Endothelial cell of hepatic sinusoid (primary cell): ENCODE measurements at regions not wholly inside any gene's neighbourhood (a gene's known extent, or its start where the extent isn't known, plus 50 kb on each side); places are given as distances from the start of the nearest gene placed in this dataset.
"Not testable (repeated sequence)": the region's sequence is repeated elsewhere in the genome, so short reads cannot be mapped to it uniquely, and the experiment has no call there.

Source experiments
- in situ Hi-C: cut with HindIII; loops from 2 replicates; pipeline ENCODE4 v1.10.0; 2017; ENCODE audit warnings: low sequenced_read_pairs

DNA sequence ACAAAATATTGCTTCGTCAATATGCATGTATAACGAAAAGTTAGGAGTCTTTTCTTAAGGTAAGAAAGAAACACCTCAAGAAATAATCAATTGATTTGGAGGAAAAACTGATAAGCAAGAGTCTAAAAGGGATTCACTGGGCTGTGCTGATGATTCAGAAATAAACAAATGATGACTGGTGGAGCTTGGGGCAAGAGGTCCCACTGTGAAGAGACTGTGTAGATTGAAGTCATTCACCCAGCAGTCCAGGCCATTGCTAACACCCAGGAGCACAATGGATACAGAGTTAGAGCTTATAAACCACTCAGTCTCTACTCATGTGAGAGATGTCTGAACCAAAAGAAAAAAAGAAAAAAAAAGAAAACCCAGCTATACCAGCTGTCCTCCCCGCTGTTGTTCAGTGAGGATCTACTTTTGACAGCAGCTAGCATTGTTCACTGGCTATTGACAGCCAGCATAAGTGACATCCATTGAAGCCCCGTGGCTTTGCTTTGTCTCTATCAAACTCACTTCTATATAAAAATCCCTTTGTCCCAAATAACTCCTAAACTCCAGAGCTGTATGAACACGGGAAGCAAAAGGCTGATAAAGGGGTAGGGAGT is 255.5 kb downstream of the KCTD12 start:
- in situ Hi-C loops = no loop called here

DNA sequence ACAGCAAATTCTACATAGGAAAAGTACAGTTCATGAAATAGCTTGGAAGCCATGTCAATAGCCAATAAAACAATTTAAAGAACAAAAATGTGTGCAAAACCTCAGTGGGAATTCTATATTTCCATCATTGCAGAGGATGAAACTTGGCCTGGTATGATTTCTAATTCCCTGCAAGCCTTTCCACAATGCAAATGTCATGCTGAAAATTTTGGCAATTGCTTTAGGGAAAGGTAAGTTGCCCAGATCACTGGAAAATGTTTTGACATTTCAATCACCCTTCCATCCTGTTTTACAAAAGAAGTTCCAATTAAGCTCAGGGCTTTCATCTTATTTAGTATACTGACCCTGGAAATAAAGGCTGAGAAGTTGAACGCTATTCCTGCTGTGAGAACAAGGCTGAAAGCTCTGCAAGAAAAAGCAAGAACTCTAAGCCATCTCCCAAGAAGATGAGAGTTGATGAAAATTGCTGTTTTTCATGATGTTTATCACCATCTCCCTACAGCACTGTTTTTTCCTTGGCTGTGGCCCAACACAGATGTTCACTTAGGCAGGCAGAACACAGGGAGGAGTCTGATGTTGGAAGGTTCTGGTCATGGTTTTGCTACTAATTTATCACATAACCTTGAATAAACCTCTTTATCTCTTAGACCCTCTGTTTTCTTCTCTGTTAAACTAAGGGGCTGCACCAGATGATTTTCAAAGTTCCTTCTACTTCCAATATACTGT is 263.7 kb downstream of the KCTD12 start:
- in situ Hi-C loops = no loop called here

DNA sequence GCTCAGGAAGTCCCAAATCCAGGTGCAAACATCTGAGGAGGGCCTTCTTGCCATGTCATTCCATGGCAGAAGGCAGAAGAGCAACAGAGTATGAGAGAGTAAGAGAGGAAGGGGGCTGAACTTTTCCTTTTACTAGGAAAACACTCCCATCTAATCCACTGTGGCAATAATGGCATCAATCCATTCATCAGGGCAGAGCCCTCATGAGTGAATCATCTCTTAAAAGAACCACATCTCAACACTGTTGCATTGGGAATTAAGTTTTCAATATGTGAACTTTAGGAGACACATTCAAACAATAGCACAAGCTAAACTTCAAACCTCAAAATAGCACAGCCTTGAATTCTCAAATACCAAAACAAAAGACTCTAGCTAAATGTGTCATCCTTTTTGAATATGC is 264.5 kb downstream of the KCTD12 start:
- in situ Hi-C loops = no loop called here

DNA sequence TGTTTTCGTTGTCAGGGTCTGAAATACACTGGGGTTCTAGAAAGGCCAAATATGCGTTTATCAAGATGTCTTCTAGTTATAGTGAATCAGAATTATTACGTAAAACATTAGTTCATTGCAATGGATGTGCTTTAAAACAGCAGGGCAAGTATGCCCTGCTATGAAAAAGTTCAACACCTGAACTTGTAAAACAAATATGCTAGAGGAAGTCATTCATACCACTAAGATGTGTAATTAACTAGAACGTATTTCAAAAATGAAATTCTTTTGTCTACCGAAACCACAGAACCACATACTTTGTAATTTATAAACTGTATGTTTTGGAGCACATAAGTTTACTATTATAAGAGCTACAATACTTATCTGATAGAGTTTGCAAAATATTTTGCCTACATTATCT is 266.2 kb downstream of the KCTD12 start:
- in situ Hi-C loops = no loop called here

DNA sequence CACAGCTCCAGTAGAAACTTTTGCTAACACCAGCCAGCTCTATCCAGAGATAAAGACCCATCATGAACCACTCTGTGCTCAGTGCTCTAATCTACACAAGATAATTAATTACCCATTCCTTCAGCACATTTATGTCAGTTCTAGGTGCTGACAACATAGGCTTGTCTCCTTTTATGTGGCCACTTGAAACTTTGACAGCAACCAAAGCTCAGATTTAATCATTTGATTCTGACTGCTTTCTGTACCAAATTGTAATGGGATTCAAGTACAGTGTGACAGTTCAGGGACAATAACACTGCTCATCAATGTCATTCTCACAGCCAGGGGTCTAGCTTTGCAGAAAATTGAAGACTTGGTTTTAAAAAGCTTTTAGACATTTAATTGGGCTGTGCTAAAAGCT is 266.6 kb downstream of the KCTD12 start:
- in situ Hi-C loops = no loop called here

DNA sequence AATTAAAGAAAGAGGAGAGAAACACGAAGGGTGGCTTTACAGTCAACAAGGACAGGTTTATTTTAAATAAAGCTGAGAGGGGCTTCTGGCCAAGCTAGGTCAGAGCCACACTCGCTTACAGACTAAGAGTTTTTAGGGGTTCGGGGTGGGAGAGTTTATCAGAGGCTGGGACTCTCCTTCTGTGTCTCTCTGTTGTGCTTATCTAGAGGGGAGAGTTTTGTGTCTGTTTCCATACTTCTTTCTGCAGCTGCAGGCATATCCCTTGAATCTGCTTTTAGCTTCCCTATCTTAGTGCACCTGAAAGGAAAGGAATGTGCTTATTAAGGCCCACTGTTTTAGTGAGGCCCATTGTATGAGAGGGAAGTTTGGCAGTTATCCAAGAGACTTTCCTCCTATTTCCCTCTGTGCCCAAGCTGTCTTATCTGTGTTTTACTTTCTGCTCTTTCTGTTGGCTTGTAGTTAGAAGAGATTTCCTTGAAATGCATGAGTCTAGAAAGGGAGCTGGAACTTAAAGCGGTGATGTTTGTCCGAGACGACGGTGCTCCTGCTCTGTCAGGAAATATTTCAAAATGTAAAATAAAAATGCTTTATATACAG is 275.3 kb downstream of the KCTD12 start:
- in situ Hi-C loops = no loop called here

DNA sequence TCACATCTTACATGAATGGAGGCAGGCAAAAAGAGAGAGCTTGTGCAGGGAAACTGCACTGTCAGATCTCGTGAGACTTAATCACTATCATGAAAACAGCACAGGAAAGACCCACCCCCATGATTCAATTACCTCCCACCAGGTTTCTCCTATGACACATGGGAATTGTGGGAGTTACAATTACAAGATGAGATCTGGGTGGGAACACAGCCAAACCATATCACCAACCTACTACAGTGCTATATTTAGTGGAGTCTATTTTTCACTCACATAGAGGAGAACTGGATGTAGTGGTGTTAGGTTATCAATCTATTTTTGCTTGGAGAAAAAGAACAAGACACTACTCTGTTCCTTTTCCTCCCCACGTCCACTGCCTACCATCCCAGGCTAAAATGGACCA is 276.6 kb downstream of the KCTD12 start:
- in situ Hi-C loops = no loop called here

DNA sequence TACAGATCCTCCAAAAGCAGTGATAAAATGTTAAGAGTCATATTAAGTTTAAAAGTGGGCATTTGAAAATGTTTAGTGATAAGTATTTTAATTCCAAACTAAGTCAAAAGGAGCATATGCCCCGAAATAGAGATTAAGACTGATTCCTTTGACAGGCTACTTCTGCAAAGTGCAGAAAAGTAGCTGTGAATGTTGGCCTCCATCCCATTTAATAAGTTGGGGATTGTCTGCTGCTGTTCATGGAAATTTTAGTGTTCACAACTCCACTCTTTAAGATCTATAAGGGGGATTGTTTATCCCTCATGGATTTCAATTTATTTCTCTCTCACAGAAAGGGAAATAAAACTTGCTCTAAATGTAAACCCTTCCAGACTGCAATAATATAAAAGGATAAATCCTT is 278.3 kb downstream of the KCTD12 start:
- in situ Hi-C loops = no loop called here

DNA sequence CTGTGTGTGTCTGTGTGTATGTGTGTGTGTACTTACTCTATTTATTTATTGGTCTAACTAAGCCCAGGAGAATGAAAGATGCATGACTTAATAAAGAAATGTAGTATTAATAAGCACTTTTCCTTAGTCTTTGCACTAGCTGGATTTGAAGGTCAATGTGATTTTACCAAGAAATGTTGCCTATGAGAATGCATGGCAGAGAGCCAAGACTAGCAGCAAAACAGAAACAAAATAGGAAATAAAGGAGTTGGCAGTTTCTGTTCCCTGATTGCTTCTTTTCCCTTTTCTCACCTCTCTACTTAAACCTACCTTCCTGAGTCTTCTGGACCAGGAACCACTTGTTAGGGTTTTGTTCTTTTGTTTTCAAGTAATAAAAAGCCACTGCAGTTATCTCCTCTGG is 286.1 kb downstream of the KCTD12 start:
- in situ Hi-C loops = no loop called here

DNA sequence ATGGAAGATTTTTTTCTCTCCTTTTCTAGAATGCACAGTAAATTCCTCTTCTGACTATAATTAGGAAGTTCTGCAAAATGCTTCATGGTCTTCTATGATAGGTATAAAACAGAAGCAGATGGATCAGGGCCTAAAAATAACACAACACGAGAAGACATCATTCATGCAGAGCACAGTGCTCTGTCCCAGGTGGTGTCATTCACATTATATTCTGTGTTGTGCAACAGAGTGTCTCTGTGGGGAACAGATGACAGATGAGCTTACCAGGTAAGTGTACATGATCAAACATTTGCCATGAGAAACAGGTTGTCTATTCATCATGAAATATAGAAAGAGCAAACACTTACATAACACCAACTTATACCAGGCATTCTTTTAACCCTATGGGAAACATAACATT is 288.3 kb downstream of the KCTD12 start:
- in situ Hi-C loops = no loop called here

DNA sequence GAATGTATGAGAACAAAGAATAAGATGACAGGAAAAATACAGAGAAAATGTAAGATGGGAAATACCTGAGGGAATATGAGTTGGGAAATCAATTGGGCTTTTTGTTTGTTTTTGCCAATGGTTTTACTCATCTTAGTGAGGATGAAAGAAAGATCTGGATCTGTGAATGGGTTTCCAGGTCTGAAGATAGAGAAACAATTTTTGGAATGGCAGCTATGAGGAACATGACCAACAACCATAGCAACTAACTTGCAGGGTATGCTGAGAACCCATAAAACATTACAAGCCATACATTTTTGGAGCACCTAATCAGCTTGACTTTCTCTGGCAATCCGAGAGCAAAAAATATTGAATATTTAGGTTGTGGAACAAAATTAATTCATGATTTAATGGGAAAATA is 290.0 kb downstream of the KCTD12 start:
- in situ Hi-C loops = no loop called here

DNA sequence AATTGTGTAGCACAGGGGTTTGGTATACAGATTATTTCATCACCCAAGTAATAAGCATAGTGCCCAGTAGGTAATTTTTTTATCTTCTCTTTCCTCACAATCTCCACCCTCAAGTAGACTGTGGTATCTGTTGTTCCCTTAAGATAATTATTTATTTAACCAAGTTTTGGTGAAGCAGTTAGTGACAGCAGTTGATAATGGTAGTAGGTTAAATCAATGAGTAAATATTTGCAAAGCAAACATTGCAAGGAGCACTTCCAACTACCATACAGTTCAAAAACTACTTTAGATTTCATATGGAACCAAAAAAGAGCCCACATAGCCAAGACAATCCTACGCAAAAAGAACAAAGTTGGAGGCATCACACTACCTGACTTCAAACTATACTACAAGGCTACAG is 291.8 kb downstream of the KCTD12 start:
- in situ Hi-C loops = no loop called here

DNA sequence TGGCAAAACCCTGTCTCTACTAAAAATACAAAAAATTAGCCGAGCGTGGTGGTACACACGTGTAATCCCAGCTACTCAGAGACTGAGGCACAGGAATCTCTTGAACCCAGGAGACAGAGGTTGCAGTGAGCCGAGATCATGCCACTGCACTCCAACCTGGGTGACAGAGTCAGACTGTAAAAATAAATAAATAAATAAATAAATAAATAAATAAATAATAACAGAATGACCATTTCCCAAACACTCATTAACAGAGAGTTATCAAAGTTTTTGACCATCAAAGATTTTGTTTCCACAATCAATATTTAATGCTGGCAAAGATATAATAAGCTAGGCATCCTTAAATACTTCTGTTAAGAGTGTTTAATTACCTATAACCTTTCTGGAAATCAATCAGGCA is 299.4 kb downstream of the KCTD12 start:
- in situ Hi-C loops = no loop called here

DNA sequence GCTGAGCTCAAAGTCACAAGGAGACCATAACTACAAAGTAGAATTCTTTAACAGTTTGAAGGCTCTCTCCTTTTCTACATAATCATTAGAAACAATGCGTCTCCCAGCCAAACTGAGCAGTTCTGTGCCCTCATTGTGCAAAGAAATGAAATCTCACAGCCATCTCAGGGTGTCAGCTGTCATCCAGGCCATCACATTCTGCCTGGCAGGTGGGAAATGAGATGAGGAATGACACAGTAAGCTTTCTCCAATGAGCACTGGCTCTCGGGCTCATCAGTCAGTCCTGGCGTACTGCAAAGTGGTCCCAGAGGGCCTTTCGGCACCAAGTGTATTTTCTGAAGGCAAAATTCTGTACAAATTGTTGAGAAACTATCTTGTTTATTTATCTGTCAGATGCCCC is 306.5 kb downstream of the KCTD12 start:
- in situ Hi-C loops = no loop called here

DNA sequence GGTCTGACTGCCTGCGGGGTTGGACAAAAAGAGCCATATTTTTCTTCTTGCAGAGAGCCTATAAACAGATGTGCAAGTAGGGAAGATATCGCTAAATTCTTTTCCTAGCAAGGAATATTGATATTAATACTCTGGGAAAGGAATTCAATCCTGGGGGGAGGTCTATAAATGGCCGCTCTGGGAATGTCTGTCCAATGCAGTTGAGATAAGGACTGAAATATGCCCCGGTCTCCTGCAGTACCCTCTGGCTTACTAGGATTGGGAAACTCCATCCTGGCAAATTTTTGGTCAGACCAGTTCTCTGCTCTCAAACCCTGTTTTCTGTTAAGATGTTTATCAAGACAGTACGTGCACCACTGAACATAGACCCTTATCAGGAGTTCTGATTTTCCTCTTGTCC is 310.6 kb downstream of the KCTD12 start:
- in situ Hi-C loops = not testable (repeated sequence)

DNA sequence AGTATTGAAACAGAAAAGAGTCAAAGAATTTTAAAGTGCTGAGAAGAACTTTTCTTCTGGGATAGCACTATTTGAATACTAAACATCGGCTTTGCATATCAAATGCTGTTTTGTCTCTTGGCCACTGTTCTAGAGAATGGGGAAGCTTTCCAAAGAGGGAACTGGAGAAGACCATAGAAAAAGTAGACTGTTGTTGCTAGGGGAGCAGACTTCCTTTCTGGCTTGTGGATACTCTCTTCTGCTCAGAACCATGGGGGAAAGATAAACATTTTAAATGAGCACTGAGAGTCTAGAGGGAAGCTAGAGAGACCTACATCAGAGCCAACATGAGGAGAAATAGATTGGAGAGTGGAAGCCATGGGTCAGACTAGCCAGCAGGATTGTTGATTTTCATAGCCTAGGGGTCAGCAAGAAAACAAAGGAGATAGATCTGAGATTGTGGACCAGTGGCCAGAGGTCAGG is 315.7 kb downstream of the KCTD12 start:
- in situ Hi-C loops = no loop called here

DNA sequence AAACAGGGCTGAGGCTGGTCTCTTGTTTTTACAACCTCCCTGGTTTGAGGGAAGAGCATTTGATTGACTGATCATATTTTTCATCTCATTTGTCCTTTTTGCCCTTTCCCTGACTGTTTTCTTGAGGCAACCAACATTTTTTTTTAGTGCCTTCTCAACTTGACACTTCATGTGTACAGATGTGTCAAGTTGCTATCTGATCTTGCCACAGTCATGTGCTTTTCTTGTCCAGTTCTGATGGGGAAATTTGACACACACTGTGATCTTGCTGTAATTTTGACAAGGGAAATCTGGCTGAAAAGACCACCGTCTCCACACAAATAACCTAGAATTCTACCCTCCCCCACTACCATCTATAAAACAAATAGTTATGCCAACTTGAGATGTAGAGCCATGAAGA is 329.6 kb downstream of the KCTD12 start:
- in situ Hi-C loops = no loop called here

DNA sequence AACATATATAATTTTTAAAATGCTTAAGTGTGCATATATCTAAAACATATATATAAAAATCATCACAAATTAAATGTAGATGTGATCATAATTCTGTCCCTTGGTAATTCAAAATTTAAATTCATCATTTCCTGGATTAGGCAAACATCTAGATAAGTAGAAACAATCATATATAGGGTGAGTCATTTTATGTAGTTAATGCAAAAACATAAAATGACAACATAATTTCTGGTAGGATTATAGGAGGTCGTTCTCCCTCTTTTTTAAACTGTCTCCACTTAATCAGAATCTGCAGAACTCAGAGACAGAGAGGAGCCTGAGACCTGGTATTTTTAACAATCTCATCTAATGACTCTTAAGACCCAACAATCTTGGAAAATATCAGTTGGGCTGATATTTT is 333.4 kb downstream of the KCTD12 start:
- in situ Hi-C loops = no loop called here

DNA sequence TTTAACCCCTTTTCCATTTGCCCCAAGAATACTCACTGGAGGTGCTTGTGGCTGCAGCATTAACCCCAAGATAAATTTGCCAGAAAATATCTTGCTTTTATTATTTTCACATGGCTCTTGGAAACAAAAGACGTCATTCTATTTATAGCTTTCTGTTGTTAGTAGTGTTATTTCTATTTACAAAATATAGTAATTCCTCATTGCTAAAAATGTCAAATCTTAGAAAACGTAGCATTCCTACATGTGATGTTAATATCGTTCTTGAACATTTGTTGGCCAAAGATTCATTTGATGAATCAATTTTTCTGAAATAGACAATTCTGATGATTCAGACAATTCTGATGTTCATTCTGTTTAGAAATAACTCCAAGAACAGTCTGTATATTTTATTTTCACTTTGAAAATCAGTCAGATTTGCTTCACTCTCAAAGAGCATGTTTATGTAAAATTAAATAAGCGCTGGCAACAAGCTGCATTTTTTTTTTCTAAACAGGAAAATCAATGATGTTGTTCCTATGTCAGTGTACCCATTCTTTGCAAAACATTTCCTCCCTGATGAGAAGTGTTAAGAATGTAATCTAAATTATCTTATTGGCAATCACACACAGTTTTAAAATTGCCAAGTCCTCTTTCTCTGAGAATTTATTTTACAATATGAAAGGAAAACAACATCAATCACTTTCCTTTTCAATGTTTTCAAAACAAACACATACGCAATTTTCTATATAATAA is 334.0 kb downstream of the KCTD12 start:
- in situ Hi-C loops = no loop called here

DNA sequence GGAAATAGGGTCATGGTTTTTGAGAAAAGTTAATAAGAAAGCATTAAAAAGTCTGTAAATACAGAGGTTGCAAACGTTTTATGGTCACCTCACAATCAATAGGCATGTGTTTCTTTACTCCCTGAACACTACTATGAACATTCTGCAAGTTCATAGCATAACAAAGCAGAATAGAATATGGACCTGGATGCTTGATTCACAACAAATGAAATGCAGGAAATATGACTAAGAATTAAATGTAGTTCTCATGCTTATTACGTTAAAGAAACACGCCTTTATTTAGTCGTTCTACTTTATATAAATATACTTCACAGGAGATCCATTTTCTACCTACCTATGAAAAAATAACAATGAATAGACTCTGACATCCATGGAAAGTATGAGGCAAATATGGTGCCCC is 344.0 kb downstream of the KCTD12 start:
- in situ Hi-C loops = no loop called here

DNA sequence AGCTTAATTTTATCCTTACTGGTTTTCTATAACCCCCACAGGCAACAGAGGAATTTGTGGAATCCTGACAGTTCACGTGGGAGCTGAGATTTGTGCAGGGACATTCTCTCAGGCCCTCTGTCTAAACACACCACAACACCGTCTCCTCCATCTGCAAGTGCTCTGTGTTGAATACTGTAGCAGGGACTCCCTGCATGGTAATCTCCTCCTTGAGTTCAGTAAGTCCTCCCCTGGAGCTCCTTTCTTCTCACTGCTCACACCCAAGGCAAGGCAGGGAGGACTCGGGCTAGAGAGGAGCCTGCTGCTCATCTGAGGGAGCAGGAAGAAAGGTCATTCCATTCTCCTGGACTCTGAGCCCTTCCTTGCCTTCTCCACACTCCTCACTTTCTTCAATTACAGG is 348.2 kb downstream of the KCTD12 start:
- in situ Hi-C loops = no loop called here

DNA sequence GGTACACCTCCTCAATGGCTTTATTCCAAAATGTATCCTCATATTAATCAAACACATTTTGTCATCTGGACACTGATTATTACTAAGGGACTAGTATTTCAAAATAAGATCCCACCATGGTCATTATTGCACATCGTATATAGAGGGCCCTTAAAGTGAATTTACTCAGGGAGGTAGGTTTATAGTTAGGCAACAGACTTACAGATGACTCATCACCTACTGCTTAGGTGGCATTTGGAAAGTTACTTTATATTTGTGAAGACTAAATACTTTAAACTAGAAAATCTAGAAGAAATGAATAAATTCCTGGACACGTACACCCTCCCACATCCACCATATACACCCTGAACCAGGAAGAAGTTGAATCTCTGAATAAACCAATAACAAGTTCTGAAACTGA is 353.0 kb downstream of the KCTD12 start:
- in situ Hi-C loops = no loop called here
